ENCODE measurements at regions not wholly inside any gene's neighbourhood (a gene's known extent, or its start where the extent isn't known, plus 50 kb on each side); places are given as distances from the start of the nearest gene placed in this dataset.

- WGBS (ENCODE audit: insufficient coverage): 100% methylated on average over 2 of the region's 4 CpGs
- no peak for DNase-seq (ENCODE audit: low read depth in 4 of 6, low spot score in 6 of 6)
- Histone ChIP-seq H3K27ac (ENCODE audit: low read depth, low read length) (no peak overlapping the region), H3K9me3 (ENCODE audit: control insufficient read depth, insufficient read depth, low read length) (no peaks in the 10 kb centered on the region), H3K4me1 (ENCODE audit: control insufficient read depth, insufficient read depth, low read length) (no peaks in the 10 kb centered on the region), H3K4me3 (ENCODE audit: low read depth, low read length) (no peak overlapping the region), H3K27me3 (ENCODE audit: control insufficient read depth, insufficient read depth, low read length) (no peaks in the 10 kb centered on the region), H3K36me3 (ENCODE audit: control insufficient read depth, insufficient read depth, low read length) (no peaks in the 10 kb centered on the region)
These were observed 158.0 kb downstream of the EN1 start for GRCh38 chr2:118689456-118689855.

- no peak overlapping the region for H3K27ac ChIP-seq (ENCODE audit: low read depth, low read length)
- H3K4me3 ChIP-seq (ENCODE audit: low read depth, low read length): no peak overlapping the region
- H3K27me3 ChIP-seq (ENCODE audit: control insufficient read depth, insufficient read depth, low read length): no peaks in the 10 kb centered on the region
- H3K36me3 ChIP-seq (ENCODE audit: control insufficient read depth, insufficient read depth, low read length): no peaks in the 10 kb centered on the region
- 100% methylated on average over 1 of the region's 6 CpGs for WGBS (ENCODE audit: insufficient coverage)
- DNase-seq (ENCODE audit: low read depth in 4 of 6, low spot score in 6 of 6): no peak
- no peaks in the 10 kb centered on the region for H3K4me1 ChIP-seq (ENCODE audit: control insufficient read depth, insufficient read depth, low read length)
- no peaks in the 10 kb centered on the region for H3K9me3 ChIP-seq (ENCODE audit: control insufficient read depth, insufficient read depth, low read length)
These were observed 158.4 kb downstream of the EN1 start for GRCh38 chr2:118689033-118689432.

DNA sequence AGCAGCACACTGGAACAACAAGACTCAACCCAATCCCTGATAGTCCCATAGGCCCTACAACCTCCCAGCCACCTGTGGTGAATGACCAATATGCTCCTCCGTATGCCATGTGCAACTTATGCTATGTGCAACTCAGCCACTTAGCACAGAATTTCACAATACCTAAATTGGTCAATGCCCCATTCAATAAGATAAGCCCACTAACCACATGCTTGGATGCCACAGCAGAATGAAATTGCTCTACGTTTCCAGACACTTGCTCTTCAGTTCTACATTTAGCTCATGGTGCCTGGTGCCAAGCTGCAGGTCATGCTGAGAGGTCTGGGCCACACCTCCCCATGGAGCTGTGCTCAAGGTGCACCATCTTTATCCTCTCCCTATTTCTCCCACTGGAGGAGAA lies 159.8 kb downstream of the EN1 start:
- WGBS (ENCODE audit: insufficient coverage): 100% methylated on average over 2 of the region's 2 CpGs
- Histone ChIP-seq H3K9me3 (ENCODE audit: control insufficient read depth, insufficient read depth, low read length) (no peaks in the 10 kb centered on the region), H3K36me3 (ENCODE audit: control insufficient read depth, insufficient read depth, low read length) (no peaks in the 10 kb centered on the region), H3K4me1 (ENCODE audit: control insufficient read depth, insufficient read depth, low read length) (no peaks in the 10 kb centered on the region), H3K27ac (ENCODE audit: low read depth, low read length) (no peak overlapping the region), H3K27me3 (ENCODE audit: control insufficient read depth, insufficient read depth, low read length) (no peaks in the 10 kb centered on the region), H3K4me3 (ENCODE audit: low read depth, low read length) (no peak overlapping the region)
- no peak for DNase-seq (ENCODE audit: low read depth in 4 of 6, low spot score in 6 of 6)

DNA sequence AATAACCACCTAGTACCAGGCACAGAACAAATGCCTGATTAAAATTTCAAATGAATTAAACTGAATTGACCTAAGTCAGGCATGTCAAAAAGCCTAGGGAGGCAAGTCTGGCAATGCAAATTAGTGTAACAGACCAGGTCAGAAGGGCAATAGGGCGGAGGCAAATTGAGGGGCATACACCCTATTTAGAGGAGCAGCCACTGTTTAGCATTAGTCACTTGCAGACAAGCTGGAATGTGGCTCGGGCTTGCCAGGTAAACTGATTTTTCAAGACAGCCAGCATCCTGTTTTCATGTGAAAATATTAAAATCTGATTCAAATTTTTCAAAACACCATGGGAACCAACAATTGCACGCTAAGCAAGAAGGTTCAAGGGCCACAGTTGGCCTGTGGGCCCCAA lies 160.3 kb downstream of the EN1 start:
- H3K4me3 ChIP-seq (ENCODE audit: low read depth, low read length): no peak overlapping the region
- no peak for DNase-seq (ENCODE audit: low read depth in 4 of 6, low spot score in 6 of 6)
- H3K27ac ChIP-seq (ENCODE audit: low read depth, low read length): no peak overlapping the region
- H3K27me3 ChIP-seq (ENCODE audit: control insufficient read depth, insufficient read depth, low read length): no peaks in the 10 kb centered on the region
- H3K9me3 ChIP-seq (ENCODE audit: control insufficient read depth, insufficient read depth, low read length): no peaks in the 10 kb centered on the region
- no peaks in the 10 kb centered on the region for H3K36me3 ChIP-seq (ENCODE audit: control insufficient read depth, insufficient read depth, low read length)
- 76% methylated on average over 2 of the region's 3 CpGs for WGBS (ENCODE audit: insufficient coverage)
- no peaks in the 10 kb centered on the region for H3K4me1 ChIP-seq (ENCODE audit: control insufficient read depth, insufficient read depth, low read length)

- Histone ChIP-seq H3K4me1 (ENCODE audit: control insufficient read depth, insufficient read depth, low read length) (no peaks in the 10 kb centered on the region), H3K36me3 (ENCODE audit: control insufficient read depth, insufficient read depth, low read length) (no peaks in the 10 kb centered on the region), H3K27me3 (ENCODE audit: control insufficient read depth, insufficient read depth, low read length) (no peaks in the 10 kb centered on the region), H3K27ac (ENCODE audit: low read depth, low read length) (no peak overlapping the region), H3K9me3 (ENCODE audit: control insufficient read depth, insufficient read depth, low read length) (no peaks in the 10 kb centered on the region), H3K4me3 (ENCODE audit: low read depth, low read length) (no peak overlapping the region)
- DNase-seq (ENCODE audit: low read depth in 4 of 6, low spot score in 6 of 6): peak in 1 of 6 donors; percentile 28
- 100% methylated on average over 1 of the region's 1 CpG for WGBS (ENCODE audit: insufficient coverage)
These were observed 161.1 kb downstream of the EN1 start for GRCh38 chr2:118686346-118686745.

DNA sequence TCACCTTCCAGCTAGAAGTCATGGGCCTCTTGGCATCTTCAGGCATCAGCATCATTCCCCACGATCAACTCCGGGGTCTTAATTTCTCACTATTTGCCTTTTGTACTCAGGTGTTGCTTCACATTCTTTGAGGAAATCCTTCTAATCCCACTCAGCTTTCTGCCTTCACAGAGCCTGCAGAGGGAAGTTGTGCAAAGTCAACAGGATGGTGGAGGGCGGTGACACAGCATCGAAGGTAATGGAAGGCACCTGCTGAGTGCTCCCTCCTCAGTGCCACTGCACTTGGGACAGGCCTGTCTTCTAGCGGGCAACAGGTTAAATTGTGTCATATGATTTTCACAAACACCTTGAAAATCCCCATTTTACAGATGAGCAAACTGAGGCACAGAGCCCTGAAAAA lies 164.0 kb downstream of the EN1 start:
- Histone ChIP-seq H3K36me3 (ENCODE audit: control insufficient read depth, insufficient read depth, low read length) (no peaks in the 10 kb centered on the region), H3K27ac (ENCODE audit: low read depth, low read length) (no peak overlapping the region), H3K9me3 (ENCODE audit: control insufficient read depth, insufficient read depth, low read length) (no peaks in the 10 kb centered on the region), H3K27me3 (ENCODE audit: control insufficient read depth, insufficient read depth, low read length) (no peaks in the 10 kb centered on the region), H3K4me3 (ENCODE audit: low read depth, low read length) (no peak overlapping the region), H3K4me1 (ENCODE audit: control insufficient read depth, insufficient read depth, low read length) (no peaks in the 10 kb centered on the region)
- WGBS (ENCODE audit: insufficient coverage): 89% methylated on average over 4 of the region's 5 CpGs
- no peak for DNase-seq (ENCODE audit: low read depth in 4 of 6, low spot score in 6 of 6)

- H3K27me3 ChIP-seq (ENCODE audit: control insufficient read depth, insufficient read depth, low read length): no peaks in the 10 kb centered on the region
- H3K4me3 ChIP-seq (ENCODE audit: low read depth, low read length): no peak overlapping the region
- H3K4me1 ChIP-seq (ENCODE audit: control insufficient read depth, insufficient read depth, low read length): no peaks in the 10 kb centered on the region
- WGBS (ENCODE audit: insufficient coverage): 90% methylated on average over 1 of the region's 2 CpGs
- DNase-seq (ENCODE audit: low read depth in 4 of 6, low spot score in 6 of 6): no peak
- no peaks in the 10 kb centered on the region for H3K36me3 ChIP-seq (ENCODE audit: control insufficient read depth, insufficient read depth, low read length)
- no peak overlapping the region for H3K27ac ChIP-seq (ENCODE audit: low read depth, low read length)
- H3K9me3 ChIP-seq (ENCODE audit: control insufficient read depth, insufficient read depth, low read length): no peaks in the 10 kb centered on the region
These were observed 168.5 kb downstream of the EN1 start for GRCh38 chr2:118678985-118679384.

DNA sequence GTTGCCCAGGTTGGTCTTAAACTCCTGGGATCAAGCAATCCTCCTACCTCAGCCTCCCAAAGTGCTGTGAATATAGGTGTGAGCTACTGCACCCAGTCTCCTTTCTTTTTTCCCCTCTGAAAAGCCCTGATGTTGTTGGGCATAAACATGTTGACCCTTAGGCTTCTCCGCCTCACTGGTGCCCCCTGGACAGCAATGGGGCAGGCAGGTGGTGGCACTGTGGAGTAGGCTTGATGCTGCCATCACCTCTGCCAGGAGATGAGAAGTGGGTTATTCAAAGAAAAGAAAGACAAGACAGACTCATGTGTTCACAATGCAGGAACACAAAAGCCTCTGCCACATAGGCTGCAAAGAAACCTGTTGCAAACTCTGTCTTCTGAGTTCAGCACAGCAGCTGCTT lies 169.9 kb downstream of the EN1 start:
- H3K4me1 ChIP-seq (ENCODE audit: control insufficient read depth, insufficient read depth, low read length): no peaks in the 10 kb centered on the region
- H3K4me3 ChIP-seq (ENCODE audit: low read depth, low read length): no peak overlapping the region
- WGBS (ENCODE audit: insufficient coverage): no CpG with 5 or more reads among the region's 1 CpG
- no peaks in the 10 kb centered on the region for H3K9me3 ChIP-seq (ENCODE audit: control insufficient read depth, insufficient read depth, low read length)
- H3K27me3 ChIP-seq (ENCODE audit: control insufficient read depth, insufficient read depth, low read length): no peaks in the 10 kb centered on the region
- no peak overlapping the region for H3K27ac ChIP-seq (ENCODE audit: low read depth, low read length)
- H3K36me3 ChIP-seq (ENCODE audit: control insufficient read depth, insufficient read depth, low read length): no peaks in the 10 kb centered on the region
- DNase-seq (ENCODE audit: low read depth in 4 of 6, low spot score in 6 of 6): no peak

DNA sequence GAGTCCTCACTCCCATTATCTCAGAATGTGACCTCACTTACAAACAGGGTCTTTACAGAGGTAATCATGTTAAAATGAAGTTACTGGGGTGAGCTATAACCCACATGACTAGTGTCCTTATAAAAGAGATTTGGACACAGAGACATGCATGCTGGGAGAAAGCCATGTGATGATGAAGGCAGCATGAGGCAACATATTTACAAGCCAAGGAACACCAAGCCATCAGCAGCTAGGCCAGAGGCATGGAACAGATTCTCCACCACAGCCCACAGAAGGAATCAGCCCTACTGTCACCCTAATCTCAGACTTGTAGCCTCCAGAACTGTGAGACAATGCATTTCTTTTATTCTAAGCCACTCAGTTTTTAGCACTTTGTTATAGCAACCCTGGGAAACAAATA lies 171.9 kb downstream of the EN1 start:
- Histone ChIP-seq H3K9me3 (ENCODE audit: control insufficient read depth, insufficient read depth, low read length) (no peaks in the 10 kb centered on the region), H3K27ac (ENCODE audit: low read depth, low read length) (no peak overlapping the region)

GRCh38 chr2:118672571-118673158 lies 174.8 kb downstream of the EN1 start:
- no peaks in the 10 kb centered on the region for H3K9me3 ChIP-seq (ENCODE audit: control insufficient read depth, insufficient read depth, low read length)
- no peaks in the 10 kb centered on the region for H3K27me3 ChIP-seq (ENCODE audit: control insufficient read depth, insufficient read depth, low read length)
- no peak overlapping the region for H3K4me3 ChIP-seq (ENCODE audit: low read depth, low read length)
- no peak for DNase-seq (ENCODE audit: low read depth in 4 of 6, low spot score in 6 of 6)
- H3K4me1 ChIP-seq (ENCODE audit: control insufficient read depth, insufficient read depth, low read length): peaks cover 4% of the 10 kb centered on the region
- no peaks in the 10 kb centered on the region for H3K36me3 ChIP-seq (ENCODE audit: control insufficient read depth, insufficient read depth, low read length)
- no peak overlapping the region for H3K27ac ChIP-seq (ENCODE audit: low read depth, low read length)
- WGBS (ENCODE audit: insufficient coverage): 100% methylated on average over 2 of the region's 3 CpGs

More for the DNA sequence above, 171.9 kb downstream of the EN1 start:
- DNase-seq (ENCODE audit: low read depth in 4 of 6, low spot score in 6 of 6): no peak
- no peaks in the 10 kb centered on the region for H3K27me3 ChIP-seq (ENCODE audit: control insufficient read depth, insufficient read depth, low read length)
- no peaks in the 10 kb centered on the region for H3K4me1 ChIP-seq (ENCODE audit: control insufficient read depth, insufficient read depth, low read length)
- no peak overlapping the region for H3K4me3 ChIP-seq (ENCODE audit: low read depth, low read length)
- no peaks in the 10 kb centered on the region for H3K36me3 ChIP-seq (ENCODE audit: control insufficient read depth, insufficient read depth, low read length)
